HFF-Myc (cell line): ENCODE measurements at regions not wholly inside any gene's neighbourhood (a gene's known extent, or its start where the extent isn't known, plus 50 kb on each side); places are given as distances from the start of the nearest gene placed in this dataset.

Experiments used
- DNase-seq: peaks from one replicate; pipeline ENCODE4 v3.0.0-alpha.2; 2011; ENCODE audit warnings: low read depth; ENCODE audit errors: extremely low read depth
- H3K4me3 ChIP-seq: replicated peaks from 2 replicates; pipeline ENCODE4 v1.5.1; 2011; ENCODE audit warnings: low read depth, mild to moderate bottlenecking, control low read depth, low read length
- TF ChIP-seq, protein P1 (sequence below): IDR thresholded peaks from 2 replicates; pipeline ENCODE4 v1.5.1; 2012; ENCODE audit warnings: mild to moderate bottlenecking, low read depth, low read length, control low read depth; ENCODE audit errors: missing control alignments

DNA sequence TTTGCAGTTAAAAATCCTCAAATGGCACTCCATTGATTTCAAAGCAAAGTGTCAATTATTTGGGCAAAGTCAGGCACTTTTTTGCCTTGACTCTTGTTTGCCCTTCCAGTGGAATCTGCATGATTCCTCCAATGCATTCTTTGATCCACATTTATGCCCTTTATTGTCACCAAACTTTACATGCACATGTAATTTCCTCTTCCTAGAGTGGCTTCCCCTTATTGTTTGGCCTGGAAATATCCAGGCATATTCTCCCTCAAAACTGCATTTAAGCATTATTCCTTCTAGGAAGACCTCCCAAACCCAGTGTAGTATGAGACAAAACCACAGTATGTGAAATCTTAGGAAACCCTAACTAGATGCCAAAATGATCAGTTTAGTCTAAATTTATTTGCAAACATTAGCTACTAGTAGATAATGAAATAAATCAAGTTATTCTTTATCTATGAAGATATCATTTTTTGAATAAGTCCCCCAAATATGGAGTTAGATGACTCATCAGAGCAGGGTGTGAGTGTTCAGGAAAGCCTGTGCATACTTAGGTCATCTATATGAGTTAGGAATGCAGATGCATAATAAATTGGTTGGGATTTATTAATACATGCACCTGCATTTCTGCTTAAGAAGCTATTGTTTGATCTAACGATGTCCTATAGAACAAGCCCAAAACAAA is 433.3 kb upstream of the TCF4 start:
- DNase-seq = no peak
- H3K4me3 ChIP-seq = no peak overlapping the region
- TF ChIP-seq, protein P1, sequence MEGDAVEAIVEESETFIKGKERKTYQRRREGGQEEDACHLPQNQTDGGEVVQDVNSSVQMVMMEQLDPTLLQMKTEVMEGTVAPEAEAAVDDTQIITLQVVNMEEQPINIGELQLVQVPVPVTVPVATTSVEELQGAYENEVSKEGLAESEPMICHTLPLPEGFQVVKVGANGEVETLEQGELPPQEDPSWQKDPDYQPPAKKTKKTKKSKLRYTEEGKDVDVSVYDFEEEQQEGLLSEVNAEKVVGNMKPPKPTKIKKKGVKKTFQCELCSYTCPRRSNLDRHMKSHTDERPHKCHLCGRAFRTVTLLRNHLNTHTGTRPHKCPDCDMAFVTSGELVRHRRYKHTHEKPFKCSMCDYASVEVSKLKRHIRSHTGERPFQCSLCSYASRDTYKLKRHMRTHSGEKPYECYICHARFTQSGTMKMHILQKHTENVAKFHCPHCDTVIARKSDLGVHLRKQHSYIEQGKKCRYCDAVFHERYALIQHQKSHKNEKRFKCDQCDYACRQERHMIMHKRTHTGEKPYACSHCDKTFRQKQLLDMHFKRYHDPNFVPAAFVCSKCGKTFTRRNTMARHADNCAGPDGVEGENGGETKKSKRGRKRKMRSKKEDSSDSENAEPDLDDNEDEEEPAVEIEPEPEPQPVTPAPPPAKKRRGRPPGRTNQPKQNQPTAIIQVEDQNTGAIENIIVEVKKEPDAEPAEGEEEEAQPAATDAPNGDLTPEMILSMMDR = no peak

DNA sequence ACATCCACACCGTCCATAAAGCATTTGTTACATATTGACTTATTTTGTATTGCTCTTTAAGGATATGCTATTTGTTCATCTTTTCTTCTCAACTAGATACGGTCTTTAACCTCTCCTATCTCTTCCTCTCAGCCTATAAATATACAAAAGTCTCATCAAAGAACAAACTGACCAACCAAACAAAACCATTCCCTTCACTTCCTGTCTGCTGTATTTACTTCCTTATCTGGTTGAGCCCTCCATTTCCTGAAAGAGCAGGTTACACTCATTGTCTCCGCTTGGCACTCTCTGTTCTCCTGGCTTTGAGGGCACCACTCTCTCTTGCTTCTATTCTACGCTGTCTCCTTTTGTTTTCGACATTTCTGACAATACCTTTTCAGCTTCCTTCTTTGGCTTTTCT is 431.9 kb upstream of the TCF4 start:
- no peak for DNase-seq
- TF ChIP-seq, protein P1 = no peak
- no peak overlapping the region for H3K4me3 ChIP-seq

DNA sequence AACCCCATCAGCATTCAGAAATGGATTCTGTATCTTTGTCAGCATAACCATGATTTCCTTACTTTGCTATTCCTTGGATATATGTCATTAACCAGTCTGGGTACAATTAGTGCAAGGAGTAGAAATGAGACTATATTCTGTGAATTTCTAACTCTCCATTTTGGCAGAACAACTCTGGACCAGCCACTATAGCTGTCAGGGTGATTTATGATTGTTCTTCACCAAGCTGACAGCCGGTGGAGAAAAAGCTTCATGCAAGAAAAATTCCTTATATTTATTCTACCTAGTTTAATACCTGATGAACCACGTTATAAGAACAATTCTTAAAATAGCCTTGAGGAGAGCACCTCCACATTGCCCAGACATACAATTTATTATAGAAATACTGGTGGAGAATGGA is 431.2 kb upstream of the TCF4 start:
- TF ChIP-seq, protein P1 = no peak
- DNase-seq = no peak
- no peak overlapping the region for H3K4me3 ChIP-seq

DNA sequence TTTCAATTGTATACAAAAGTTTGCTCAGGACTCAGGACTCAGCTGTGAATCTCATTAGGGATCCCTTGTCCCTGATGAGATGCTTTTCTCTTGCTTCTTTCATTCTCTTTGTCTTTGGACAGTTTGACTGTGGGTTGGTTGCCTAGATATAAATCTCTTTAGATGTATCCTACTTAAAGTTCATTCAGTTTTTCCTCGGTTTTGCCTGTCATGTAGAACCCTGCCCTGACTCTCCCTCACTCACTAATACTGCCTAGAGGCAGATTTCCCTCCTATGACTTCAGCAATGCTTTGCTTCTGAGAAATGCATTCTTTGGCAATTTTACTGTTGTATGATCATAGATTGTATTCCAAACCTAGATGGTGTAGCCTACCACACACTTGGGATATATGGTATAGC is 421.4 kb upstream of the TCF4 start:
- TF ChIP-seq, protein P1 = no peak
- DNase-seq = no peak
- H3K4me3 ChIP-seq = no peak overlapping the region

DNA sequence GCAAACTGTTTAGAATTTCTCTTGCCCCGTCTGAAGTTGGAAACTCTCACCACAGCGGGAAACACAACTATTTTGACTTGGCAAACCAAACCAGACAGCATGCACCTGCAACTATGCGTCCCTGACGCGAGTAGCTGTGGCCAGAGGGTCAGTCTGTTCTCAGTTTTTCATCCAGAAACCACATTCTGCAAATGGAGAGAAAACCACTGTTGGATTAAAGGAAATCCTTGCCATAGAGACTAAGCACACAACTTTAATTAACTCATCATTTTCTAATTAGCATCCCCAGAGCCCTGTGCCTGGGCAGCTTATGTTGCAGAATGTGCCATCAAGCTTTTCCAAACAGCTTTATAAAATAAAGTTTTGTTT is 415.7 kb upstream of the TCF4 start:
- no peak for DNase-seq
- no peak overlapping the region for H3K4me3 ChIP-seq
- TF ChIP-seq, protein P1 = no peak

DNA sequence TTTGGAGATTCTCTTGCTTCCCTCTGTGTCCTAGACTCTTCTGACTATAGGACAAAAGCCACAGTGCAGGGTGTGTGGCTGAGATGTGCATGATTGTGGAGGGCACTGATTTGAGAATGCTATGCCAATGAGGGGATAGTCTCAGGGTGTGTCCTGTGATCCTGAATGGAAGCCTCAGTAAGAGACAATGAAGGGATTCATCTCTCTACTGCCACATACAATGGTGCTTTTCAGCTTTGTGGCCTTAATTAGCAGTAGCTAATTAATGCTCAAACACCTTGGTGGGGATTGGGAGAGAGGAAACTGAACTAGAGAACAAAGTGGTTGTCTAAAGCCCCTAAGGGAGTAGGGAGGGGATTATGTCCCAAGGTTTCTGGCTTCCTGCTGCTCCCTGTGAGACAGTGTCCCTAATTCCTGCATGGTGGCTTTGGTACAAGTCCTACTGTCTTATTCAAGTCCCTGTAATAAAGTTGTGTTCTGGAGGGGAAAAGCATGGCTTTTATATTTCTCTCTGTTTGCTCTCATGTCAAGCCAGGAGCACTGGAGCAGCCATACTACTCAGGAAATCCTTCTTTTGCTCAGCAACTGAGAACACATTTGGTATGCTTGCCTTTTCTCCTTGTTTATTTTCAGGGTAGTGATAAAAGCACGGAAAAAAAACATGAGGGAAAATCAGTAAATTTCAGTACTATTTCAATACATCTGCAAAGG is 415.2 kb upstream of the TCF4 start:
- H3K4me3 ChIP-seq = no peak overlapping the region
- no peak for DNase-seq
- TF ChIP-seq, protein P1 = no peak
